CD4-positive, alpha-beta T cell (primary cell): ENCODE measurements at regions not wholly inside any gene's neighbourhood (a gene's known extent, or its start where the extent isn't known, plus 50 kb on each side); places are given as distances from the start of the nearest gene placed in this dataset.

Source experiments
- ATAC-seq: fragments of 200-7000 bp; cut with Tn5 transposase; one replicate; pipeline ENCODE4 v1.10.0; 2022; ENCODE audit warnings: mild to moderate bottlenecking; ENCODE audit not compliant: poor library complexity
- CTCF ChIA-PET: fragments of 350-600 bp; sonication (Branson Sonifier 250); formaldehyde crosslinking; loops from one replicate; lab custom pipeline; 2021; ENCODE audit warnings: antibody characterized with exemption, inconsistent platforms; lab: Charles Lee
- POLR2A ChIA-PET: fragments of 350-600 bp; sonication (Branson Sonifier 250); formaldehyde crosslinking; loops from one replicate; lab custom pipeline; 2021; ENCODE audit warnings: antibody characterized with exemption, inconsistent platforms; lab: Charles Lee
- DNase-seq, 14 experiments: peaks; one replicate each; pipeline ENCODE4 v3.0.0-alpha.2; 2013 to 2020; ENCODE audit warnings: mixed read lengths in 2 of 14
- H3K27ac ChIP-seq, 2 donors: one replicate each; pipeline versions ENCODE4 v1.5.1 to v1.7.0; 2013; ENCODE audit warnings: low read length in 2 of 2, low read depth in 1 of 2, mild to moderate bottlenecking in 1 of 2
- H3K27me3 ChIP-seq, 2 experiments: 1 replicate in 1 of 2; 2 replicates in 1 of 2; pipeline versions ENCODE4 v1.6.1 to v1.7.0; 2013; ENCODE audit warnings: low read length in 2 of 2, control low read depth in 1 of 2, mild to moderate bottlenecking in 1 of 2, moderate library complexity in 1 of 2; ENCODE audit not compliant: insufficient read depth in 2 of 2, control insufficient read depth in 1 of 2
- H3K36me3 ChIP-seq: one replicate; pipeline ENCODE4 v1.6.1; 2013; ENCODE audit warnings: low read length, control low read depth; ENCODE audit not compliant: insufficient read depth
- H3K4me1 ChIP-seq: one replicate; pipeline ENCODE4 v1.6.1; 2013; ENCODE audit warnings: low read length, control low read depth; ENCODE audit not compliant: insufficient read depth
- H3K4me3 ChIP-seq: one replicate; pipeline ENCODE4 v1.5.1; 2013; ENCODE audit warnings: mild to moderate bottlenecking, low read length, moderate library complexity
- H3K9me3 ChIP-seq, 2 experiments: 1 replicate in 1 of 2; 2 replicates in 1 of 2; pipeline versions ENCODE4 v1.6.1 to v1.7.0; 2013; ENCODE audit warnings: low read length in 2 of 2, mild to moderate bottlenecking in 2 of 2, control low read depth in 1 of 2, moderate library complexity in 1 of 2; ENCODE audit not compliant: control insufficient read depth in 1 of 2, insufficient read depth in 1 of 2
- H3K27ac Mint-ChIP-seq: one replicate; pipeline ENCODE4 v1.8.0; 2020; ENCODE audit warnings: mixed read lengths
- H3K27me3 Mint-ChIP-seq: one replicate; pipeline ENCODE4 v1.8.0; 2021; ENCODE audit warnings: mixed read lengths
- H3K36me3 Mint-ChIP-seq: one replicate; pipeline ENCODE4 v1.8.0; 2021; ENCODE audit warnings: low read depth, mixed read lengths
- H3K4me1 Mint-ChIP-seq: one replicate; pipeline ENCODE4 v1.8.0; 2021; ENCODE audit warnings: low read depth, mixed read lengths
- H3K4me3 Mint-ChIP-seq: one replicate; pipeline ENCODE4 v1.8.0; 2020; ENCODE audit warnings: mild to moderate bottlenecking, mixed read lengths
- H3K9me3 Mint-ChIP-seq: one replicate; pipeline ENCODE4 v1.8.0; 2020; ENCODE audit warnings: mixed read lengths
- CTCF ChIP-seq: fragments of 200-600 bp; IDR thresholded peaks from one replicate; pipeline ENCODE4 v1.8.0; 2022; ENCODE audit warnings: antibody characterized with exemption, mild to moderate bottlenecking
- intact Hi-C, 2 experiments: fragments of 100-400 bp; cut with DNase I in 1 of 2; cut with micrococcal nuclease in 1 of 2; formaldehyde crosslinking; loops; one replicate each; pipeline versions ENCODE4 v1.15.1 to v1.9.0; 2023 to 2025; cut with DNase I, micrococcal nuclease

DNA sequence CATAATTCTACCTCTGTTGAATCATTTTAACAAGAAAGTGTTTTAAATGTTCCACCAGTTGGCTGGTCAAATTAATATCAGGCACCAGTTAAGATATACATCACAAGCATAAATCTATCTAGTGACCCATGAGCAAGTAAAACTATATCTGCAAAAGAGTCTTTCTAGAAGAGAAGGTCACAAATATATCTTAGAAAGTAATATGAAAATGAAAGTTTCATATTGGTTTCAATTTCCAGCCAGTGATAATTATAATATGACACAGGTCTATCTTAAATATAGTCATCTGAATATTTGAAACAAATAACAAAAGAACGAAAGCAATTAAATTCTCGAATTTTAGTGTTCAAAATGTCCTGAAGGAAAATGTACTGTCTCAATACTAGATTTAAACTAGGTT is 282.5 kb upstream of the KYNU start:
- H3K27me3 Mint-ChIP-seq = no peaks in the 10 kb centered on the region
- H3K27ac Mint-ChIP-seq = no peak overlapping the region
- CTCF ChIA-PET = no interaction called here
- no peak overlapping the region for H3K4me3 ChIP-seq
- ATAC-seq (no peak), DNase-seq (no peak)
- H3K4me1 ChIP-seq = no peaks in the 10 kb centered on the region
- H3K4me3 Mint-ChIP-seq = no peak overlapping the region
- no peaks in the 10 kb centered on the region for H3K36me3 ChIP-seq
- H3K36me3 Mint-ChIP-seq = no peaks in the 10 kb centered on the region
- H3K27ac ChIP-seq = no peak overlapping the region
- H3K27me3 ChIP-seq = no peaks in the 10 kb centered on the region
- no peaks in the 10 kb centered on the region for H3K4me1 Mint-ChIP-seq
- intact Hi-C loops = no loop called here
- H3K9me3 ChIP-seq = no peaks in the 10 kb centered on the region
- TF ChIP-seq CTCF = no peak
- POLR2A ChIA-PET = no interaction called here
- peaks cover 2% of the 10 kb centered on the region for H3K9me3 Mint-ChIP-seq

DNA sequence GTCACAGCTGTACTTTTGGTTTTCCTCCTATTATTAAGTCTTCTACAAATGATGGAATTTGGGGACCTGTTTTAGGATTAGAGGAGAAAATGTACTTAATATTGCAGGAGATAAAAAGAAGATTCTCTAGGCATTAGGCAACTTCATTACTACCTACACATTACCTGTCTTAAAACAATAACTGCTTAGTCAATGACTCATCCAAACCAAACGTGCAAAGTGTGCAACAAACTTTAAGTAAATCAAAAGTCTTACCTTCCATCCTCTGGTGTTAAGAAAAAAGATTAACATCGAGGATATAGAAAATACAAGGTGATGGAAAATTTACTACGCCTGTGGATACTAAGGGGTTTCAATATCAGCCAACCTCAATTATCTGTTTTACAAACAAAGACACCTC is 285.3 kb upstream of the KYNU start:
- TF ChIP-seq CTCF = no peak
- intact Hi-C loops = no loop called here
- ChIA-PET CTCF (no interaction called here), POLR2A (no interaction called here)
- no peak for DNase-seq
- Mint-ChIP-seq H3K9me3 (peaks cover 2% of the 10 kb centered on the region), H3K27ac (no peak overlapping the region), H3K4me1 (no peaks in the 10 kb centered on the region), H3K36me3 (no peaks in the 10 kb centered on the region), H3K4me3 (no peak overlapping the region), H3K27me3 (no peaks in the 10 kb centered on the region)
- H3K4me1 ChIP-seq = no peaks in the 10 kb centered on the region
- ATAC-seq = no peak
- no peak overlapping the region for H3K4me3 ChIP-seq
- no peaks in the 10 kb centered on the region for H3K36me3 ChIP-seq
- no peaks in the 10 kb centered on the region for H3K27me3 ChIP-seq
- H3K9me3 ChIP-seq = peaks cover 0 to 3% of the 10 kb centered on the region in 2 experiments
- no peak overlapping the region for H3K27ac ChIP-seq

DNA sequence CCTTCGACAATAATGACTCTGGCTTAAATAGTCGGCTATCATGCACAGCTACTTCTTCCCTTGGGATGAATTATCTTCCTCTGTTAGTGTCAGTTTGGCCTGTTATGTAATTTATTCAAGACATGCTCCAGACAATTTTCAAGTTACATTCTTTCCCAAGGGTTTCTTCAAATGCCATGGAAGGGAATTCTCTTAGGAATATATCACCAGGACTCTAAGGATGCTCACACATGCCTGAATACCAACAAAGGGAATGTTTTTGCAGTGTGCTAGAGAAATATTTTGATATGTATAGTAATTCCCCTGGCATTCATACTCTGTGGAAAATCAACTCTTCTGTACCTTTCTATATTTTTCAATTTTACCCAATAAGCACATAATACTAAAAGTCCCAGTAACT is 286.0 kb upstream of the KYNU start:
- no peak overlapping the region for H3K27ac ChIP-seq
- POLR2A ChIA-PET = no interaction called here
- no peak overlapping the region for H3K27ac Mint-ChIP-seq
- no peaks in the 10 kb centered on the region for H3K36me3 ChIP-seq
- no peaks in the 10 kb centered on the region for H3K27me3 ChIP-seq
- no peak overlapping the region for H3K4me3 Mint-ChIP-seq
- no peak overlapping the region for H3K4me3 ChIP-seq
- peaks cover 3% of the 10 kb centered on the region in 2 experiments for H3K9me3 ChIP-seq
- TF ChIP-seq CTCF = no peak
- CTCF ChIA-PET = no interaction called here
- no peaks in the 10 kb centered on the region for H3K36me3 Mint-ChIP-seq
- DNase-seq (no peak), ATAC-seq (no peak)
- intact Hi-C loops = no loop called here
- H3K27me3 Mint-ChIP-seq = no peaks in the 10 kb centered on the region
- peaks cover 2% of the 10 kb centered on the region for H3K9me3 Mint-ChIP-seq
- no peaks in the 10 kb centered on the region for H3K4me1 Mint-ChIP-seq
- H3K4me1 ChIP-seq = no peaks in the 10 kb centered on the region
